Keratinocyte (primary cell): ENCODE measurements at regions not wholly inside any gene's neighbourhood (a gene's known extent, or its start where the extent isn't known, plus 50 kb on each side); places are given as distances from the start of the nearest gene placed in this dataset.

Source experiments
- DNase-seq: peaks from one replicate; pipeline ENCODE4 v3.0.0-alpha.2; 2011; ENCODE audit warnings: low read depth, missing footprints, low spot score
- FAIRE-seq: peaks from 2 replicates; lab custom pipeline; 2011; peaks lifted over from hg19 to GRCh38; lab: Jason Lieb, UNC
- H2AFZ ChIP-seq: 2 replicates; pipeline ENCODE4 v1.6.0; 2012; ENCODE audit warnings: low read length, control low read depth, inconsistent platforms; ENCODE audit not compliant: control insufficient read depth
- H3K27ac ChIP-seq: 2 replicates; pipeline ENCODE4 v1.5.1; 2011; ENCODE audit warnings: low read length; ENCODE audit not compliant: control insufficient read depth, insufficient read depth
- H3K27me3 ChIP-seq: 3 replicates; pipeline ENCODE4 v1.6.0; 2011; ENCODE audit warnings: low read length; ENCODE audit not compliant: control insufficient read depth, insufficient read depth; ENCODE audit errors: extremely low read depth
- H3K36me3 ChIP-seq, 2 experiments: 2 replicates in 1 of 2; 3 replicates in 1 of 2; pipeline ENCODE4 v1.5.1; 2011; ENCODE audit warnings: low read length in 2 of 2, mild to moderate bottlenecking in 1 of 2; ENCODE audit not compliant: control insufficient read depth in 2 of 2, insufficient read depth in 2 of 2; ENCODE audit errors: extremely low read depth in 1 of 2
- H3K4me1 ChIP-seq: 3 replicates; pipeline ENCODE4 v1.5.1; 2011; ENCODE audit warnings: low read length; ENCODE audit not compliant: control insufficient read depth, insufficient read depth; ENCODE audit errors: extremely low read depth
- H3K4me2 ChIP-seq: 3 replicates; pipeline ENCODE4 v1.6.0; 2011; ENCODE audit warnings: low read depth, low read length; ENCODE audit not compliant: control insufficient read depth, insufficient read depth; ENCODE audit errors: extremely low read depth
- H3K4me3 ChIP-seq, 3 experiments: fragments of 200-600 bp in 1 of 3; sonication (generic) in 1 of 3; 2 replicates in 2 of 3; 3 replicates in 1 of 3; pipeline ENCODE4 v1.5.1; 2011 to 2016; ENCODE audit warnings: low read length in 3 of 3, mild to moderate bottlenecking in 3 of 3, control low read depth in 2 of 3, inconsistent platforms in 1 of 3, low read depth in 1 of 3, mixed read lengths in 1 of 3, mixed run types in 1 of 3, moderate library complexity in 1 of 3; ENCODE audit not compliant: control insufficient read depth in 2 of 3, insufficient read depth in 2 of 3; ENCODE audit errors: extremely low read depth in 1 of 3
- H3K79me2 ChIP-seq: 2 replicates; pipeline ENCODE4 v1.6.0; 2012; ENCODE audit warnings: low read length; ENCODE audit not compliant: control insufficient read depth, insufficient read depth
- H3K9ac ChIP-seq: 3 replicates; pipeline ENCODE4 v1.6.0; 2011; ENCODE audit warnings: low read length; ENCODE audit not compliant: control insufficient read depth, insufficient read depth; ENCODE audit errors: extremely low read depth
- H3K9me1 ChIP-seq: 3 replicates; pipeline ENCODE4 v1.6.0; 2011; ENCODE audit warnings: low read length; ENCODE audit not compliant: control insufficient read depth, insufficient read depth; ENCODE audit errors: extremely low read depth
- H3K9me3 ChIP-seq: 2 replicates; pipeline ENCODE4 v1.5.1; 2012; ENCODE audit warnings: low read depth, low read length; ENCODE audit not compliant: control insufficient read depth
- H4K20me1 ChIP-seq: 3 replicates; pipeline ENCODE4 v1.6.0; 2011; ENCODE audit warnings: low read length; ENCODE audit not compliant: control insufficient read depth, insufficient read depth; ENCODE audit errors: extremely low read depth
- EZH2 ChIP-seq: IDR thresholded peaks from one replicate; pipeline ENCODE4 v1.6.1; 2012; ENCODE audit warnings: inconsistent platforms, mild to moderate bottlenecking, low read length, moderate library complexity
- dilution Hi-C: fragments of 300-500 bp; cut with MboI; formaldehyde crosslinking; loops from one replicate; pipeline ENCODE4 v1.7.0; 2020; ENCODE audit warnings: low sequenced_read_pairs; ENCODE audit not compliant: extremely low pct_ligation_motif_present
- TF ChIP-seq, protein P1 (sequence below), 3 experiments: IDR thresholded peaks in 1 of 3; conservative IDR thresholded peaks in 1 of 3; optimal IDR thresholded peaks in 1 of 3; 2 replicates in 2 of 3; 3 replicates in 1 of 3; pipeline versions ENCODE3 to v1.5.1; 2011; ENCODE audit warnings: low read length in 3 of 3, mild to moderate bottlenecking in 3 of 3, moderate library complexity in 2 of 3, control low read depth in 1 of 3, inconsistent platforms in 1 of 3; ENCODE audit not compliant: insufficient read depth in 2 of 3; ENCODE audit errors: extremely low read depth in 1 of 3

DNA sequence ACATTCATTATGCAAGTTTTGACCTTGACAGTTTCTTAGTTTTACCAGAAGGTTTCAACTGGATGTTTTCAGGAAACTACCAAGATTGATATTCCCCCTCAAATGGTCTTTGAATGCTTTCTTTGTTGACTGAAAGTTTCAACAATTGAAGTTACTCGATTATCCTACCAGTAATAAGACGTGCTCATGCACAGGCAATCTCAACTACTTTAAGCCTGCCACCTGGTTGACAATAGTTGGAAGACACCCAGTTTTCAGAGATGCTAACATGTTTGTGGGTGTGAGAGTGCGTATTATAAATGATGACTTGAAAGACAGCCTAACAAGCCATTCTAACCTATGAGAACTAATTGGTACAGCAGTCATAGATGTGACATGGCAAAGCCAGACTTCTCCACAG lies 73.4 kb upstream of the ITPRID1 start:
- no peak overlapping the region for H2AFZ ChIP-seq
- no peaks in the 10 kb centered on the region for H4K20me1 ChIP-seq
- no peaks in the 10 kb centered on the region for H3K9me3 ChIP-seq
- no peak for TF ChIP-seq EZH2
- TF ChIP-seq, protein P1, sequence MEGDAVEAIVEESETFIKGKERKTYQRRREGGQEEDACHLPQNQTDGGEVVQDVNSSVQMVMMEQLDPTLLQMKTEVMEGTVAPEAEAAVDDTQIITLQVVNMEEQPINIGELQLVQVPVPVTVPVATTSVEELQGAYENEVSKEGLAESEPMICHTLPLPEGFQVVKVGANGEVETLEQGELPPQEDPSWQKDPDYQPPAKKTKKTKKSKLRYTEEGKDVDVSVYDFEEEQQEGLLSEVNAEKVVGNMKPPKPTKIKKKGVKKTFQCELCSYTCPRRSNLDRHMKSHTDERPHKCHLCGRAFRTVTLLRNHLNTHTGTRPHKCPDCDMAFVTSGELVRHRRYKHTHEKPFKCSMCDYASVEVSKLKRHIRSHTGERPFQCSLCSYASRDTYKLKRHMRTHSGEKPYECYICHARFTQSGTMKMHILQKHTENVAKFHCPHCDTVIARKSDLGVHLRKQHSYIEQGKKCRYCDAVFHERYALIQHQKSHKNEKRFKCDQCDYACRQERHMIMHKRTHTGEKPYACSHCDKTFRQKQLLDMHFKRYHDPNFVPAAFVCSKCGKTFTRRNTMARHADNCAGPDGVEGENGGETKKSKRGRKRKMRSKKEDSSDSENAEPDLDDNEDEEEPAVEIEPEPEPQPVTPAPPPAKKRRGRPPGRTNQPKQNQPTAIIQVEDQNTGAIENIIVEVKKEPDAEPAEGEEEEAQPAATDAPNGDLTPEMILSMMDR (optimal IDR thresholded peaks at IDR 0.05 in 1 of 3, IDR thresholded peaks at IDR 0.05 in 1 of 3, conservative IDR thresholded peaks at IDR 0.05 in 1 of 3; ENCODE audit: extremely low read depth in 1 of 3, insufficient read depth in 2 of 3, low read length in 3 of 3): no peak
- DNase-seq (no peak), FAIRE-seq (peak; percentile 39)
- no peak overlapping the region for H3K27ac ChIP-seq
- no peak overlapping the region for H3K4me3 ChIP-seq
- H3K79me2 ChIP-seq: no peaks in the 10 kb centered on the region
- H3K9ac ChIP-seq: no peak overlapping the region
- H3K36me3 ChIP-seq: no peaks in the 10 kb centered on the region
- dilution Hi-C loops: no loop called here
- no peak overlapping the region for H3K4me2 ChIP-seq
- no peaks in the 10 kb centered on the region for H3K27me3 ChIP-seq
- no peaks in the 10 kb centered on the region for H3K9me1 ChIP-seq
- no peaks in the 10 kb centered on the region for H3K4me1 ChIP-seq

DNA sequence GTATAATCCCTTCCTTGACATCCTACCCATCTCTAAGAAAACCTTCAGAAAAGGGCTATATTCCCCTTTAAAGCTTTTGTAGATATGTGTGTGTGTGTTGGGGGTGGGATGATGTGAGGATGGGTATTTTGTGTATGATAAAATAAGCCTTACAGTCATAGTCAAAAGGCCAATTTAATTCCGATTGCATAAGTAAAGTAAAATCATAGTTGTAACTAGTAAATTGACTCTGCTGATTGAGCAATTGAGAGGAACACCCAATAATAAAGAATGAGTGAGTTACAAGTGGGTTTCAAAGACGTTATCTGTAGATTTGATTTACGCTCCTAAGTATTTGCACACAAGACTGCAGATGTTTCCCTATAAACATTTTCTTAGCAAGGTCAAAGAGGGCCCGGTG lies 71.3 kb upstream of the ITPRID1 start:
- Histone ChIP-seq H3K9ac (no peak overlapping the region), H3K9me3 (no peaks in the 10 kb centered on the region), H3K4me1 (no peaks in the 10 kb centered on the region), H2AFZ (no peak overlapping the region), H3K9me1 (no peaks in the 10 kb centered on the region), H3K79me2 (no peaks in the 10 kb centered on the region), H3K4me3 (no peak overlapping the region), H4K20me1 (no peaks in the 10 kb centered on the region), H3K4me2 (no peak overlapping the region), H3K27ac (no peak overlapping the region), H3K36me3 (no peaks in the 10 kb centered on the region), H3K27me3 (no peaks in the 10 kb centered on the region)
- TF ChIP-seq EZH2: no peak
- TF ChIP-seq, protein P1 (optimal IDR thresholded peaks at IDR 0.05 in 1 of 3, IDR thresholded peaks at IDR 0.05 in 1 of 3, conservative IDR thresholded peaks at IDR 0.05 in 1 of 3; ENCODE audit: extremely low read depth in 1 of 3, insufficient read depth in 2 of 3, low read length in 3 of 3): no peak
- dilution Hi-C loops: no loop called here
- FAIRE-seq: no peak
- DNase-seq: no peak
